Lower leg skin (tissue), 3 donors: ENCODE measurements at regions not wholly inside any gene's neighbourhood (a gene's known extent, or its start where the extent isn't known, plus 50 kb on each side); places are given as distances from the start of the nearest gene placed in this dataset.

Experiments
- POLR2A ChIP-seq, 2 donors: fragments of 450-650 bp; IDR thresholded peaks; one replicate each; pipeline ENCODE4 v1.6.1; 2016 to 2017; ENCODE audit warnings: antibody characterized with exemption in 2 of 2, mild to moderate bottlenecking in 1 of 2, moderate library complexity in 1 of 2
- TF ChIP-seq, protein P1 (sequence below), 3 donors: fragments of 450-650 bp; IDR thresholded peaks; one replicate each; pipeline ENCODE4 v1.5.1; 2016; ENCODE audit warnings: antibody characterized with exemption in 3 of 3, mild to moderate bottlenecking in 3 of 3, moderate library complexity in 2 of 3

DNA sequence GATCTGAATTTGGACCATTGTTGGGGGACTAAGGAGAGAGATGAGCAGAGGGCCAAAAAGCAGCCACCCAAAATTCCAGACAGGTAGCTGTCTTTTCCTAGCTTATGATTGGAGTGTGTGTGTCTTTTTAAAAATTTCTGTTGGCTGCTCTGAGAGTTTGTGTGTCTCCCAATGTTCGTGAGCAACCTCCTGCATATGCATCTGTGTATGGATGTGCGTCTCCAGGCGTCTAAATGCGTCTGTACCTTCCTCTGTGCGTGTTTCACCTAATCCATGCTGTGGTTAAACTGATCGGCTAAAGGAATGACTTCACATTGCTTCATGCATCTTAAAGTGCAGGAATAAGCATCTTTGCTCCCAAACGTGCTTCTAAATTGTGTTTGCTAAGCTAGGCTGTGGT is 65.5 kb upstream of the LAS1L start:
- TF ChIP-seq POLR2A (IDR thresholded peaks at IDR 0.05): no peak
- TF ChIP-seq, protein P1, sequence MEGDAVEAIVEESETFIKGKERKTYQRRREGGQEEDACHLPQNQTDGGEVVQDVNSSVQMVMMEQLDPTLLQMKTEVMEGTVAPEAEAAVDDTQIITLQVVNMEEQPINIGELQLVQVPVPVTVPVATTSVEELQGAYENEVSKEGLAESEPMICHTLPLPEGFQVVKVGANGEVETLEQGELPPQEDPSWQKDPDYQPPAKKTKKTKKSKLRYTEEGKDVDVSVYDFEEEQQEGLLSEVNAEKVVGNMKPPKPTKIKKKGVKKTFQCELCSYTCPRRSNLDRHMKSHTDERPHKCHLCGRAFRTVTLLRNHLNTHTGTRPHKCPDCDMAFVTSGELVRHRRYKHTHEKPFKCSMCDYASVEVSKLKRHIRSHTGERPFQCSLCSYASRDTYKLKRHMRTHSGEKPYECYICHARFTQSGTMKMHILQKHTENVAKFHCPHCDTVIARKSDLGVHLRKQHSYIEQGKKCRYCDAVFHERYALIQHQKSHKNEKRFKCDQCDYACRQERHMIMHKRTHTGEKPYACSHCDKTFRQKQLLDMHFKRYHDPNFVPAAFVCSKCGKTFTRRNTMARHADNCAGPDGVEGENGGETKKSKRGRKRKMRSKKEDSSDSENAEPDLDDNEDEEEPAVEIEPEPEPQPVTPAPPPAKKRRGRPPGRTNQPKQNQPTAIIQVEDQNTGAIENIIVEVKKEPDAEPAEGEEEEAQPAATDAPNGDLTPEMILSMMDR (IDR thresholded peaks at IDR 0.05): no peak
